ENCODE measurements at regions not wholly inside any gene's neighbourhood (a gene's known extent, or its start where the extent isn't known, plus 50 kb on each side); places are given as distances from the start of the nearest gene placed in this dataset.

DNA sequence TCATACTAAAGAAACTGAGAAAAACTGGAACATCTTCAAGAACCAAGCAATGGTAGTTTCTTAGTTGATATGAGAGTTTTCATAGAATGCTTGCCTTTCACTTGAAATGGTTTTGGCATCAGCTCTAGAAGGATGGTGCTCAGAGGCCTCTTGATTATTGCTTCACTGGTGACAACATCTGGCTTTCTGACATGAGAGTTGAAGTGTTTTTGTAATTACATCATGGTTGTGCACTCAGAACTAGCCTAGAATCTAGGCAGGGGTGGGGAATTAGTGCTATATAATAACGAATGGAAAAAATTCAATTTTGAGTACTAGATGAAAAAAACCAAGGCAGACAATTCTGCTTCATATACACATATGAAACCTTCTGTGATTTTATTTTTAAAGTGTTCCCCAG, 172.8 kb upstream of the LMNTD1 start:
- Mint-ChIP-seq H3K9me3 (peaks cover 0 to 7% of the 10 kb centered on the region in 2 donors), H3K4me1 (ENCODE audit: low read depth) (no peaks in the 10 kb centered on the region), H3K27ac (no peak overlapping the region), H3K36me3 (ENCODE audit: insufficient read depth in 2 of 2) (no peaks in the 10 kb centered on the region), H3K27me3 (ENCODE audit: low read depth) (no peaks in the 10 kb centered on the region), H3K4me3 (no peak overlapping the region)
- ATAC-seq (replicated peaks in 1 of 2) (no peak), DNase-seq (no peak)

DNA sequence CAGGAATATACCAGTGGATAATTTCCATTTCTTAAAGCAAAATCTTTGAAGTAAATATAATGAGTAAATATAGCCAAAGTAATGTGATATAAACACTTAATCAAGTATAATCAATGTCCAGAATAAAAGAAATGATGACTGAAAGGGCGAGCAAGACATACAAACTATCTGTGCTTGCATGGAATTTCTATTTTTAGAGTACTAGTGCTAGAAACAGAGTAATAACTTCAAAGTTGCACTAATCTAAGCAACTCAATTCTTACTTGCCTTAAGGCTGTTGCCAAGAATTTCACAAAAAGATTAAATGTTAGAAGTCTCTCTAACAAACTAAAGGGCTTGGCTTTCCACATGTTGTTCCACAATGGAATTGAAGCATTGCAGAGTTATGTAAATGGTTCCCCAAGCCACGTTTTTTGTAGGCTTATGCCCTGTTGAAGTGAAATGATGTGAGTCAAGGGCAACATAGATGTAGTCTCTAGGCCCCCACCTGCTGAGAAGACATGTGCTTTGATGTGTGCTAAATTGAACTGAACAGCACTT, 175.0 kb upstream of the LMNTD1 start:
- Mint-ChIP-seq H3K27ac (no peak overlapping the region), H3K27me3 (ENCODE audit: low read depth) (no peaks in the 10 kb centered on the region), H3K4me3 (no peak overlapping the region), H3K36me3 (ENCODE audit: insufficient read depth in 2 of 2) (no peaks in the 10 kb centered on the region), H3K9me3 (peaks cover 0 to 7% of the 10 kb centered on the region in 2 donors), H3K4me1 (ENCODE audit: low read depth) (no peaks in the 10 kb centered on the region)
- ATAC-seq (replicated peaks in 1 of 2): no peak
- DNase-seq: no peak

DNA sequence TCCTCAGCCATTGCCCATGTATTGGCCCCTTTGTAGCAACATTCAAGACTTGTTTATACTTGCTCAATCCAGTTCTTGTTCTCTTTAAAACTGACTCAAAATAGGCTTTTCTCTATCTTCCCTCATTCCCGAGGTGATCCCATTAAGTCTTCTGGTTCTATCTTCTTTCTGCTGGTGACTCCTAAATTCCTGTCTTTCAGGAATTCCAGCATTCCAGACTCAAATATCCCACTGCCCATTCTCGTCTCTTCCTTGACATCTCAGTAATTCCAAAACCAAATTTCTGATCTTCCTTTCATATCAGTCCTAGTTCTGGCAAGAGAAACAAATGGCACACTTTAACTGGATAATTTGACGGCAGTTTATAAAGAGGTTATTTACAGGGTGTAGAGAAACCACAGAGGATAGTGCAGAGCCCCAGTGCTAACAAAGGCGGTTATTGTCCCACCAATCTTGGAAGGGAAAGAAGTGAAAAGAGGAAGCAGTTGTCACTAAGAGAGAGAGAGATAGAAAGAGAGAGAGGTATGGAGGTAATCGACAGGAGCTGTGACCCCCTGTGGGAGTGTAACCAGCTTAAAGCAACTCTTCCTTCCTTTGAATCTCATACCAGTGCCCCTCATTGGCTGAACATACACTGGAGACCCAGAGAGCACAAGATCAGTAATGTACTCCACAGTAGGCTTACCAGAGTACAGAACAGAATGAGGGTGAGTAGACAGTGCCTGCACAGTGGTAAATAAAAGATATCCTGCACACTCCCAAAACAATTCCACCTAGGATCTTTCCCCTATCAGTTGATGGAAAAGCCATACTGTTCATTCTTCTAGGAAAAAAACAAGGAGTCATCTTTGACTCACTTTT, 177.6 kb upstream of the LMNTD1 start:
- Mint-ChIP-seq H3K9me3 (peaks cover 1 to 6% of the 10 kb centered on the region in 2 donors), H3K4me3 (no peak overlapping the region), H3K36me3 (ENCODE audit: insufficient read depth in 2 of 2) (no peaks in the 10 kb centered on the region), H3K27ac (no peak overlapping the region), H3K27me3 (ENCODE audit: low read depth) (no peaks in the 10 kb centered on the region), H3K4me1 (ENCODE audit: low read depth) (no peaks in the 10 kb centered on the region)
- ATAC-seq (replicated peaks in 1 of 2): no peak
- no peak for DNase-seq

DNA sequence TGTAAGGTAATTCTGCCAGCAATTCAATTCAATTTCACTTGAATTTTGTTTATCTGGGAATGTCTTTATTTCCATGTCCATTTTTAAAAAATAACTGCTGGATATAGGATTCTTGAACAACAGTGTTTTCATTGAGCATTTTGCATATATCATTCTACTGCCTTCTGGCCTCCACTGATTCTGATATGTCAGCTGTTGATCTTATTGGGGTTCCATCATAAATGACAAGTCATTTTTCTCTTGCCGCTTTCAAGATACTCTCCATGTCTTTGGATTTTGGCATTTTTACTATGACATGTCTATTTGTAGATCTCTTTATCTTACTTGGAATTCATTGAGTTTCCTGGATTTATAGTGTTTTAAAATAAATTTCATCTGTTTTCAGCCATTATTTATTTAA, 180.5 kb upstream of the LMNTD1 start:
- Mint-ChIP-seq H3K9me3 (peaks cover 4 to 12% of the 10 kb centered on the region in 2 donors), H3K4me1 (ENCODE audit: low read depth) (no peaks in the 10 kb centered on the region), H3K36me3 (ENCODE audit: insufficient read depth in 2 of 2) (peaks cover 3 to 4% of the 10 kb centered on the region in 2 donors), H3K27me3 (ENCODE audit: low read depth) (no peaks in the 10 kb centered on the region), H3K4me3 (no peak overlapping the region), H3K27ac (no peak overlapping the region)
- no peak for ATAC-seq (replicated peaks in 1 of 2)
- no peak for DNase-seq

DNA sequence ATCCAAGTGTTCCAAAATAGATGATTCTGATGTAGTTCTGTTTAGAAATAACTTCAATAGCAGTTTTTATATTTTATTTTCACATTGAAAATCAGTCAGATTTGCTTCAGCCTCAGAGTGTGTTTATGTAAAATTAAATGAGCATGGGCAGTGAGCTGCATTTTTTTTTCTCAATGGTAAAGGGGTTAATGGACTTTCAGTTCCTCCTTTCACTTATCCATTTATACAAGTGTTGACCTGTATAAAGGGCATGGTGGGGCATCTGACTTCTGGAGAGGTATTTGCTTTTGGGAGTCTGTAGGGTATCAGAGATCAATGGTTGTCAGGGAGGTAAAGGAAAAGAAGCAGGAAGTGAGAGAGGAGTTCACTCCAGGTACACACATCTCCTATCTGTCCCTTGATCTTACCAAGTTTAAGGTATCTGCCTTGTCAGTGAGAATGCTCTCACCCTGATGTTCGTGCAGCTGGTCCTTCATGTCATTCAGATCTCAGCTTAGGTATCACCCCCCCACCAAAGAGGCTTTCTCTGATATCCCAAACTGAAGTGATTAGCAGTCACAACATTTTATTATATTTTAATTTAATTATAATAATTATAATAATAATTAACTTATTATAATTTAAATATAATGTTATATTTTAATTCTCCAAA, 181.6 kb upstream of the LMNTD1 start:
- ATAC-seq (replicated peaks in 1 of 2): no peak
- H3K4me1 Mint-ChIP-seq (ENCODE audit: low read depth): no peaks in the 10 kb centered on the region
- H3K4me3 Mint-ChIP-seq: no peak overlapping the region

DNA sequence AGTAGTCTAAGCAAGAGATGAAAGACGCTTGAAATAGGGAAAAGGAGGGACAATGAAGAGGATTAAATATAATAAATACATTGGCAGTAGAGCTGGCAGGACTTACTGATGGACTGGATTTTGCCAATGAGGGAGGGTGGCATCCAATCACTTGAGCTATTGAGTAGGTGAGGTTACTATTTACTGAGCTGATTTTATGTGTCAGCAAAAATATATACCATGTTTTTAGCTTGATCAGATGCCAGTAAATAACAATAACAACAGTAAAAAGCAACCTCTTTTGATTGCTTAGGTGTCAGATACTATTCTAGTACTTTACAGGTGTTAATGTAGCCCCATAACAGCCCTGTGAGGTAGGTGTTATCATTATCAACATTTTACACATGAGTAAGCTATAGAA, 187.5 kb upstream of the LMNTD1 start:
- peaks cover 2 to 7% of the 10 kb centered on the region in 2 donors for H3K9me3 Mint-ChIP-seq
- no peak for DNase-seq
- no peaks in the 10 kb centered on the region for H3K27me3 Mint-ChIP-seq (ENCODE audit: low read depth)
- H3K27ac Mint-ChIP-seq: no peak overlapping the region
- H3K36me3 Mint-ChIP-seq (ENCODE audit: insufficient read depth in 2 of 2): peaks cover 3 to 4% of the 10 kb centered on the region in 2 donors
- no peak for ATAC-seq (replicated peaks in 1 of 2)
- H3K4me1 Mint-ChIP-seq (ENCODE audit: low read depth): no peaks in the 10 kb centered on the region
- H3K4me3 Mint-ChIP-seq: no peak overlapping the region

More for the DNA sequence above, 181.6 kb upstream of the LMNTD1 start:
- Mint-ChIP-seq H3K27me3 (ENCODE audit: low read depth) (no peaks in the 10 kb centered on the region), H3K27ac (no peak overlapping the region), H3K9me3 (peaks cover 4 to 12% of the 10 kb centered on the region in 2 donors), H3K36me3 (ENCODE audit: insufficient read depth in 2 of 2) (peaks cover 3 to 4% of the 10 kb centered on the region in 2 donors)
- no peak for DNase-seq

DNA sequence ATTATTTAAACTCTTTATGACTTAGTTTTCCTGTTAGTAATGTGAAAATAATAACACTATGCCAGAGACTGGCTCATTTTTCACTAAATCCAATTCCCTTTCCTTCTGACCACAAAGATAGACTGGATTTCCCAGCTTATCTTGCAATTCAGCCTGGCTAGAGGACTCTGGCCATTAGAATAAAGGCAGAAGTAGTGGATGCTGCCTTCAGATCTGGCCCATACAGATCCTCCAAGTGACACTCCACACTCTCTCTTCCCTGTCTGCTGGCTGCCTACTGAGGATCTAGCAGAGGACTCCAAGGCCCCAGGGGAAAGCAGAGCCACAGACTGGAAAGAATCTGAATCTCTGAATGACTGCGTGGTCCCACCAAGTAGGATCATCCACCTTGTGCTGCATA, 188.8 kb upstream of the LMNTD1 start:
- Mint-ChIP-seq H3K9me3 (peaks cover 2 to 7% of the 10 kb centered on the region in 2 donors), H3K27ac (no peak overlapping the region), H3K27me3 (ENCODE audit: low read depth) (no peaks in the 10 kb centered on the region), H3K36me3 (ENCODE audit: insufficient read depth in 2 of 2) (peaks cover 3 to 4% of the 10 kb centered on the region in 2 donors), H3K4me1 (ENCODE audit: low read depth) (no peaks in the 10 kb centered on the region), H3K4me3 (no peak overlapping the region)
- DNase-seq (no peak), ATAC-seq (replicated peaks in 1 of 2) (no peak)

DNA sequence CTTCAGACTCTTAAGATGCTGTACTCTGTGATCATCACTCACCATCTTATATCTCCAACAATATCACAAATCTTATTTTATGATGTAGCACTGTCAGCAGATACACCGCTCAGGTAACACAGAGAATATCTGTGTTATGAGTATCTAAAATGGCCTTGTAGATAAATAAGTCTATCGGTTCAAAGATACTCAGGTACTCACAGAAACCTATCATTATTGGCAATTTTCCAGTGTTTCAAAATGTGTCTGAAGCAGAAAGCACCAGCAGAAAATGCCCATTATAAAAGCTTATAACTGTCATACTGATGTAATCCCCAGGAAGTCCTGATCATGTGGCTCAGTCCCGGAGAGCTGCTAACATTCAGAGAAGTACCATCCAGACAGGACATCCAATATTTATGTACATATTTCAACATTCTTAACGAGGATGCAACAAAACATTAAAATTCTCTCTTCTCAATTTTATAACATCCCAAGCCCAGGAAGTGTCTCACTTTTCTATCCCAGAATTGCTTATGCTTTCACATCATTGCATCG, 190.7 kb upstream of the LMNTD1 start:
- no peaks in the 10 kb centered on the region for H3K4me1 Mint-ChIP-seq (ENCODE audit: low read depth)
- H3K9me3 Mint-ChIP-seq: no peaks in the 10 kb centered on the region
- no peaks in the 10 kb centered on the region for H3K27me3 Mint-ChIP-seq (ENCODE audit: low read depth)
- H3K4me3 Mint-ChIP-seq: no peak overlapping the region
- H3K36me3 Mint-ChIP-seq (ENCODE audit: insufficient read depth in 2 of 2): no peaks in the 10 kb centered on the region
- no peak overlapping the region for H3K27ac Mint-ChIP-seq
- DNase-seq: no peak
- no peak for ATAC-seq (replicated peaks in 1 of 2)

DNA sequence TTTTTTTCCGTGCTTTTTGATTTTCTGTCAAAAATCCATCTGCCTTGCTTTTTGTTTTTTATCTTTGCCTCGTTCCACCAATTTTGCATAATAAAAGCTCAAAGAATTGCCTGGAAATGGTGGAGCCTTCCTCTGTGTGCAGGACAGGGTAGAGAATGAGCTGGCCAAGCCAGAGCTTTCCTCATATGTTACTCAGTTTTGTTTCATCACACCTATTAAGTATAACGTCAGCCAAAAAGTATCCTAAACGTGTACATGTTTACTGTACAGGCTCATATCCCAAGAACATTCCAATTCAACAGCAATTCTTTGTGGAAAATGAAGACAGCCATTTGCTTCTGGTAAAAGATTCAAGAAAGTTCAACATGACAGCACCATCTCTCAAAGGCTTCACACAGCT, 191.2 kb upstream of the LMNTD1 start:
- no peak for DNase-seq
- Mint-ChIP-seq H3K27me3 (ENCODE audit: low read depth) (no peaks in the 10 kb centered on the region), H3K4me3 (no peak overlapping the region), H3K4me1 (ENCODE audit: low read depth) (no peaks in the 10 kb centered on the region), H3K9me3 (no peaks in the 10 kb centered on the region), H3K36me3 (ENCODE audit: insufficient read depth in 2 of 2) (no peaks in the 10 kb centered on the region), H3K27ac (peak overlapping the region; percentile 29)
- ATAC-seq (replicated peaks in 1 of 2): no peak

DNA sequence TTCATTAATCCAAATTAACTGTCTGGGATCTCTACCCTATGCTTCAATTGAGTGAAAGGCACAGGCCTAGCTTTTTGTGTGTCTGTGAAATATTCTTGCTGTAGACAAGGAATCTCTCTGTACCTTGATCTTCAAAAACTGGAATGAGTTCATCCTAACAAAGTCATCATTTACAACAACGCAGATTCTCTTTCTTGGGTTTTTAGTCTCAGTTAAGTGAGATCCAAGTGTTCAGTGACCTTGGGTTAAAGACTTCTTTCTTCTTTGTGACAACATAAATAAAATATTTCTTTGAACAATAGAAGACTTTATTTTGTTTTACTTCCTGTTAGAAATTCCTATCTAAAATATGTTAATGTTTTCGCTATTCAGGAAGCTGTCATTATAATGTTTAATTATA, 192.2 kb upstream of the LMNTD1 start:
- DNase-seq (no peak), ATAC-seq (replicated peaks in 1 of 2) (no peak)
- Mint-ChIP-seq H3K27ac (no peak overlapping the region), H3K27me3 (ENCODE audit: low read depth) (no peaks in the 10 kb centered on the region), H3K4me1 (ENCODE audit: low read depth) (no peaks in the 10 kb centered on the region), H3K9me3 (no peaks in the 10 kb centered on the region), H3K4me3 (no peak overlapping the region), H3K36me3 (ENCODE audit: insufficient read depth in 2 of 2) (no peaks in the 10 kb centered on the region)

DNA sequence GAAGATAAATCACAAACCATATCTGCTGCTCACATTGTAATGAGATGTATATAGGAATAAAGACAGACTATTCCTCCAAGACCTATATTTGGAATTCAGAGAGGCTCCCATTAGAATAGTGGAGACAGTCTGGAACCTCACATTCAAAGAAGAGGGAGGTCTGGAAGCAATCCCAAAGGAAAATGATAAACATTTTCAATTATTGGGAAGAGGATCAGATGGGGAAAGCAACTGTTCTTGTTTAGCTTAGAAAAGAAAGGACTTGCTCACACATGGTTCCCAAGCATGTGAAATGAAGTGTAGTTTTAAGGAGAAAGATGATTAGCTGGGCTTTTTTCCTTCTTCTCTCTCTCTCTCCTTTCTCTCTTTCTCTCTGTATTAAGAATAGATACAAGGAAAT, 193.0 kb upstream of the LMNTD1 start:
- H3K9me3 Mint-ChIP-seq: no peaks in the 10 kb centered on the region
- ATAC-seq (replicated peaks in 1 of 2) (no peak), DNase-seq (no peak)
- no peaks in the 10 kb centered on the region for H3K4me1 Mint-ChIP-seq (ENCODE audit: low read depth)
- no peak overlapping the region for H3K4me3 Mint-ChIP-seq
- H3K27ac Mint-ChIP-seq: no peak overlapping the region
- H3K36me3 Mint-ChIP-seq (ENCODE audit: insufficient read depth in 2 of 2): no peaks in the 10 kb centered on the region
- H3K27me3 Mint-ChIP-seq (ENCODE audit: low read depth): no peaks in the 10 kb centered on the region

DNA sequence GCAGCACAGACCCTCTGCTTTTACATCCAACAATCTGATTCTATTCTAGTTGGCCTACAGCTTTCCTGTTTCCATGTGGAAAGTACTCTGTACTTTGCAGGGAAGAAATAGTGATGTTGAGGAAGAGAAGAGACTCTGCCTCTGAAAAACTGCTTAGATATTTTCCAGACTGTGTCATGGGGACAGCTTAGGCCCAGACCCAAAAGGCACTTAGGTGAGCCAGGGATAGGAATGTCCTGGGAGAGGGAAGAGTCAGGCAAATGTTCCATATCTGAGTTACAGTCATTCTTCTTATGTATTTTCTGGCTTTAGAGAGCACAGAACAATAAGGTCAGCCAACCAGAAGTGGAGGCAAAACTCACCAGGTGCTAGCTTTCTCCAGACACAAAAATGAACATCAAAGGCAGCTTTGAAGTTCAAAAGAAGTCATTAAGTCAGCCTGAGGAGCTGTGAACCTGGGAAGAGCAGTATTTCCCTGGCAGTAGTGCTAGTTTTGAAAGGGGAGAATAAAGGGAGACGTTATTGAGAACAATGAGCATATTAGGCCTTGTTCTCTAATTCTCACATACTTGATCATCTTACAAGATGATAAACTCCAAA, 199.7 kb upstream of the LMNTD1 start:
- Mint-ChIP-seq H3K4me3 (no peak overlapping the region), H3K27ac (no peak overlapping the region), H3K27me3 (ENCODE audit: low read depth) (no peaks in the 10 kb centered on the region), H3K9me3 (no peaks in the 10 kb centered on the region), H3K36me3 (ENCODE audit: insufficient read depth in 2 of 2) (no peaks in the 10 kb centered on the region), H3K4me1 (ENCODE audit: low read depth) (no peaks in the 10 kb centered on the region)
- no peak for ATAC-seq (replicated peaks in 1 of 2)
- no peak for DNase-seq

All from activated T-cell treated with anti-CD3 and anti-CD28 coated beads, Interleukin-2, amount 50 U/mL, for 72 hours (primary cell).